GM19468 (cell line): ENCODE measurements at regions not wholly inside any gene's neighbourhood (a gene's known extent, or its start where the extent isn't known, plus 50 kb on each side); places are given as distances from the start of the nearest gene placed in this dataset.
"Not testable (repeated sequence)": the region's sequence is repeated elsewhere in the genome, so short reads cannot be mapped to it uniquely, and the experiment has no call there.

ENCODE experiments used
- ATAC-seq: cut with Tn5 transposase; IDR thresholded peaks from one replicate; pipeline ENCODE4 v1.9.1; 2021; ENCODE audit warnings: mild to moderate bottlenecking, moderate library complexity, moderate number of reproducible peaks; ENCODE audit not compliant: unreplicated experiment; ENCODE audit errors: extremely low read depth

- ATAC-seq: not testable (repeated sequence)
Observed at GRCh38 chr3:192968901-192969300, 51.2 kb upstream of the MB21D2 start.

- no peak for ATAC-seq
Observed at GRCh38 chr3:192980632-192981031, 63.0 kb upstream of the MB21D2 start.

GRCh38 chr3:192986379-192986778, 68.7 kb upstream of the MB21D2 start:
- ATAC-seq: no peak

- ATAC-seq: no peak
Observed at GRCh38 chr3:192991356-192991755, 73.7 kb upstream of the MB21D2 start.

- ATAC-seq: no peak
Observed at GRCh38 chr3:192992361-192992760, 74.7 kb upstream of the MB21D2 start.

GRCh38 chr3:192993411-192993810, 75.8 kb upstream of the MB21D2 start:
- ATAC-seq: no peak

- ATAC-seq: not testable (repeated sequence)
Observed at GRCh38 chr3:193001113-193001512, 83.5 kb upstream of the MB21D2 start.

- not testable (repeated sequence) for ATAC-seq
Observed at GRCh38 chr3:193003624-193004023, 86.0 kb upstream of the MB21D2 start.

- no peak for ATAC-seq
Observed at GRCh38 chr3:193008654-193009053, 91.0 kb upstream of the MB21D2 start.

- ATAC-seq: no peak
Observed at GRCh38 chr3:193010191-193010590, 92.5 kb upstream of the MB21D2 start.

GRCh38 chr3:193011958-193012357, 94.3 kb upstream of the MB21D2 start:
- no peak for ATAC-seq

GRCh38 chr3:193014902-193015301, 97.2 kb upstream of the MB21D2 start:
- no peak for ATAC-seq

GRCh38 chr3:193016437-193016901, 98.8 kb upstream of the MB21D2 start:
- no peak for ATAC-seq

- no peak for ATAC-seq
Observed at GRCh38 chr3:193021506-193022010, 103.9 kb upstream of the MB21D2 start.

GRCh38 chr3:193023218-193023617, 105.6 kb upstream of the MB21D2 start:
- ATAC-seq: no peak

GRCh38 chr3:193028258-193028657, 110.6 kb upstream of the MB21D2 start:
- no peak for ATAC-seq

GRCh38 chr3:193029800-193030199, 112.1 kb upstream of the MB21D2 start:
- no peak for ATAC-seq

- no peak for ATAC-seq
Observed at GRCh38 chr3:193030276-193030675, 112.6 kb upstream of the MB21D2 start.

- no peak for ATAC-seq
Observed at GRCh38 chr3:193031911-193032310, 114.3 kb upstream of the MB21D2 start.

- no peak for ATAC-seq
Observed at GRCh38 chr3:193033226-193033780, 115.6 kb upstream of the MB21D2 start.

GRCh38 chr3:193037828-193038227, 120.2 kb upstream of the MB21D2 start:
- ATAC-seq: not testable (repeated sequence)

GRCh38 chr3:193039058-193039457, 121.4 kb upstream of the MB21D2 start:
- ATAC-seq: no peak
